Breast epithelium (tissue), 4 donors: ENCODE measurements at regions not wholly inside any gene's neighbourhood (a gene's known extent, or its start where the extent isn't known, plus 50 kb on each side); places are given as distances from the start of the nearest gene placed in this dataset.

ENCODE experiments used
- DNase-seq, 2 donors: peaks; one replicate each; pipeline ENCODE4 v3.0.0-alpha.2; 2019; ENCODE audit warnings: low spot score in 2 of 2
- H3K27ac ChIP-seq, 2 donors: fragments of 200-600 bp; sonication (generic) in 1 of 2; one replicate each; pipeline ENCODE4 v1.5.1; 2016 to 2019; ENCODE audit warnings: mild to moderate bottlenecking in 1 of 2
- H3K27me3 ChIP-seq, 2 donors: fragments of 200-600 bp; sonication (generic) in 1 of 2; one replicate each; pipeline versions ENCODE4 v1.5.1 to v1.6.0; 2017 to 2019; ENCODE audit warnings: control low read depth in 1 of 2, mild to moderate bottlenecking in 1 of 2
- H3K36me3 ChIP-seq: fragments of 200-600 bp; one replicate; pipeline ENCODE4 v1.5.1; 2019
- H3K4me1 ChIP-seq, 2 donors: fragments of 200-600 bp; sonication (generic); one replicate each; pipeline ENCODE4 v1.5.1; 2016 to 2019; ENCODE audit warnings: control low read depth in 1 of 2
- H3K4me3 ChIP-seq, 3 donors: fragments of 200-600 bp; sonication (generic); 1 replicate in 2 of 3; 2 replicates in 1 of 3; pipeline ENCODE4 v1.5.1; 2016 to 2019; ENCODE audit warnings: mild to moderate bottlenecking in 3 of 3, moderate library complexity in 2 of 3
- H3K9me3 ChIP-seq, 2 donors: fragments of 200-600 bp; sonication (generic) in 1 of 2; one replicate each; pipeline ENCODE4 v1.5.1; 2016 to 2019; ENCODE audit warnings: control low read depth in 1 of 2
- POLR2A ChIP-seq: fragments of 450-650 bp; IDR thresholded peaks from one replicate; pipeline ENCODE4 v1.6.1; 2016; ENCODE audit warnings: antibody characterized with exemption, mild to moderate bottlenecking, moderate library complexity
- POLR2AphosphoS5 ChIP-seq, 3 donors: sonication (generic); formaldehyde crosslinking; IDR thresholded peaks; one replicate each; pipeline ENCODE4 v1.6.1; 2017; ENCODE audit warnings: antibody characterized with exemption in 3 of 3
- intact Hi-C: fragments of 100-400 bp; cut with DNase I; formaldehyde crosslinking; loops from one replicate; pipeline ENCODE4 v1.15.1; 2023; ENCODE audit warnings: low total_unique reads
- TF ChIP-seq, protein P1 (sequence below), 3 donors: fragments of 450-650 bp; IDR thresholded peaks; one replicate each; pipeline ENCODE4 v1.5.1; 2016 to 2017; ENCODE audit warnings: antibody characterized with exemption in 3 of 3, mild to moderate bottlenecking in 3 of 3, moderate library complexity in 3 of 3

DNA sequence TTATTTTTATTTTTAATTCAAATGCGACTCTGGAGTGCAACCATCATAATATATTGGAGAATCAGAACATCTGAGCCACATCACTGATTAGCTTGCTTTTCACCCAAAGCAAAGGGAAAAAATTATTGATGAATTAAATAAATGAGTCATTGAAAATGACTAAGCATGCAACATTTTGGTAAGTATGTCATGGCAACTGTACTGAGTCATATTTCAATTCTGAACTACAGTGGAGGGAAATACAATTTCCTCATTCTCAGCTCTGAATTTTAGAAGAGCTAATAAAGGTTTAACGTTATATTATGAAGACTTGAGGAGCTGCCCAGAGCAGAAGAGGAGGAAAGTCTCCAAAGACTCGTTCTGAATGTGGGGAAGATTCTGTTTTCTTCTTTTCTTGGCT is 89.6 kb upstream of the CCDC68 start:
- DNase-seq: no peak
- no peak for TF ChIP-seq POLR2AphosphoS5 (IDR thresholded peaks at IDR 0.05)
- TF ChIP-seq POLR2A: no peak
- TF ChIP-seq, protein P1, sequence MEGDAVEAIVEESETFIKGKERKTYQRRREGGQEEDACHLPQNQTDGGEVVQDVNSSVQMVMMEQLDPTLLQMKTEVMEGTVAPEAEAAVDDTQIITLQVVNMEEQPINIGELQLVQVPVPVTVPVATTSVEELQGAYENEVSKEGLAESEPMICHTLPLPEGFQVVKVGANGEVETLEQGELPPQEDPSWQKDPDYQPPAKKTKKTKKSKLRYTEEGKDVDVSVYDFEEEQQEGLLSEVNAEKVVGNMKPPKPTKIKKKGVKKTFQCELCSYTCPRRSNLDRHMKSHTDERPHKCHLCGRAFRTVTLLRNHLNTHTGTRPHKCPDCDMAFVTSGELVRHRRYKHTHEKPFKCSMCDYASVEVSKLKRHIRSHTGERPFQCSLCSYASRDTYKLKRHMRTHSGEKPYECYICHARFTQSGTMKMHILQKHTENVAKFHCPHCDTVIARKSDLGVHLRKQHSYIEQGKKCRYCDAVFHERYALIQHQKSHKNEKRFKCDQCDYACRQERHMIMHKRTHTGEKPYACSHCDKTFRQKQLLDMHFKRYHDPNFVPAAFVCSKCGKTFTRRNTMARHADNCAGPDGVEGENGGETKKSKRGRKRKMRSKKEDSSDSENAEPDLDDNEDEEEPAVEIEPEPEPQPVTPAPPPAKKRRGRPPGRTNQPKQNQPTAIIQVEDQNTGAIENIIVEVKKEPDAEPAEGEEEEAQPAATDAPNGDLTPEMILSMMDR (IDR thresholded peaks at IDR 0.05): no peak
- no peak overlapping the region for H3K4me3 ChIP-seq
- intact Hi-C loops: no loop called here
- no peak overlapping the region for H3K27ac ChIP-seq
- no peaks in the 10 kb centered on the region for H3K4me1 ChIP-seq
- H3K27me3 ChIP-seq: no peaks in the 10 kb centered on the region
- no peaks in the 10 kb centered on the region for H3K36me3 ChIP-seq
- H3K9me3 ChIP-seq: no peaks in the 10 kb centered on the region

DNA sequence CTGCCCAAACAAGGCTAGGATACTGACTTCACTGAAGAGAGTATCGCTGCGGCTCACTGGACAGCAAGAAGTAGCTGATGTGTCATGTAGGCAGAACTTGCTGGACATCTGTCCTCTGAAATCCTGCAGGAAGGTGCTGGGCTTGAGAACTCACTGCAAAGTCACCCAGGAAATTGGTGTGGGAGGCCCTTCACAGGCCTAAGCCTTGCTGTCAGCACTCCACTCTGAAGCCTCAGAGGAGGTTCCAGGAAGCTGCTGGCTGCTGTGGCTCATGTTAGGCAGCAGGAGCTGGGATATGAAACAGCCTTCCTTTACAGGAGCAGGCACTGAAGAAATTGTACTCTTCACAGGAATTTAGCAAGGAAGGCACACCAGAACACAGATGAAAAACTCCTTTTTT is 88.3 kb upstream of the CCDC68 start:
- no peak overlapping the region for H3K4me3 ChIP-seq
- H3K36me3 ChIP-seq: no peaks in the 10 kb centered on the region
- DNase-seq: no peak
- no peak overlapping the region for H3K27ac ChIP-seq
- no peaks in the 10 kb centered on the region for H3K27me3 ChIP-seq
- intact Hi-C loops: no loop called here
- TF ChIP-seq POLR2A (no peak), POLR2AphosphoS5 (IDR thresholded peaks at IDR 0.05) (no peak)
- TF ChIP-seq, protein P1 (IDR thresholded peaks at IDR 0.05): no peak
- no peaks in the 10 kb centered on the region for H3K9me3 ChIP-seq
- H3K4me1 ChIP-seq: no peaks in the 10 kb centered on the region

DNA sequence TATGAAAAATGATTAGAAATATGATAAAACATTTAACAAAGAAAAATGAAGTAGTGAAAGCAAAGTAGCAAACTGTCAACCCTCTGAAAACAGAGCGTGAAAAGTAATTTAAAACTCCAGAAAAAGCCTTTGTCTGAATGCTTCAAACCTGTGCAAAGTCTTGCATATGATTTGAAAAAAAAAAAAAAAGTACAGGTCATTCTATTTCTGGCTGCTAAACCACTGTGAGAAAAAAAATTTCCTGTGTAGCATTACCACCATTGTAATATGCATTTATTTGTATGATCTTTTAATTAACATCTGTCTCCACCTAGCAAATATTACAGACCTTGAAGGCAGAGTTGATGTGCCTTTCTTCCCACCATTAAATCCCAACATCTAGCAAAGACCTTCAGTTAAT is 82.1 kb upstream of the CCDC68 start:
- Histone ChIP-seq H3K4me1 (no peaks in the 10 kb centered on the region), H3K27me3 (no peaks in the 10 kb centered on the region)

DNA sequence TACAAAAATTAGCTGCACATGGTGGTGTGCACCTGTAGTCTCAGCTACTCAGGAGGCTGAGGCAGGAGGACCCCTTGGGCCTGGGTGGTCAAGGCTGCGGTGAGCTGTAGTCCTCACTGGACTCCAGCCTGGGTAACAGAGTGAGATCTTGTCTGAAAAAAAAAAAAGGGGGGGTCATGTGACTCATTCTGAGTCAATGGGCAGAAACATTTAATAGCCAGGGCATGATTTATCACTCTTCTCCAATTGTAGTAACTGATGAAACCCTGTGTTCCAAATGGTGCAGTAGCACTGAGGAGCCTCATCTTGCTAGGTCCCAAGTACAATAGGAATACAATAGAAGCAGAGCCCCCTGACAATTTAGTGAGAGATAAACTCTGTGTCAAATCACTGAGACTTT is 78.9 kb upstream of the CCDC68 start:
- intact Hi-C loops: no loop called here
- H3K4me3 ChIP-seq: no peak overlapping the region

More for the DNA sequence above, 82.1 kb upstream of the CCDC68 start:
- TF ChIP-seq POLR2A: no peak
- TF ChIP-seq, protein P1 (IDR thresholded peaks at IDR 0.05): no peak
- TF ChIP-seq POLR2AphosphoS5 (IDR thresholded peaks at IDR 0.05): no peak
- Histone ChIP-seq H3K4me3 (no peak overlapping the region), H3K9me3 (no peaks in the 10 kb centered on the region), H3K36me3 (no peaks in the 10 kb centered on the region), H3K27ac (no peak overlapping the region)
- intact Hi-C loops: no loop called here
- no peak for DNase-seq

DNA sequence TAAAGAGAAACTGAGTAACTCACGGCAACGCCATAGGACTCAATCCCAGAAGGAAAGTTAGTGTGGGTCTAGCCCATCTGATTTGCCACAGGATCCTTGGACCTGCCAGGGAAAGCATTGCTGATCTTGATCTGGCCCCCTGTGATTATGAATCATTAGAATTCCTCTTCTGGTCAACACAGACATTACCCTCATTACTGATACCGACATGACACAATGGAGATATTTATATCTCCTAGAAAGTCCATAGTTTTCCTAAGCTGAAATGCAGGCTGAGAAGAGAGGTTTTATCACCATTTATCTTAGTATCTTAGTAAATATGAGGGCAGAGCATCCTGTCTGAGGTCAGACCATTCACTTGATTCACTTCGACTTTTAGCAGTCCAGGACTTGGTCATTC is 75.5 kb upstream of the CCDC68 start:
- no peak for TF ChIP-seq POLR2A
- H3K36me3 ChIP-seq: no peaks in the 10 kb centered on the region
- no peaks in the 10 kb centered on the region for H3K9me3 ChIP-seq
- no peaks in the 10 kb centered on the region for H3K27me3 ChIP-seq
- H3K27ac ChIP-seq: no peak overlapping the region
- intact Hi-C loops: no loop called here
- no peak overlapping the region for H3K4me3 ChIP-seq
- no peaks in the 10 kb centered on the region for H3K4me1 ChIP-seq
- DNase-seq: no peak

More for the DNA sequence above, 78.9 kb upstream of the CCDC68 start:
- Histone ChIP-seq H3K27me3 (no peaks in the 10 kb centered on the region), H3K4me1 (no peaks in the 10 kb centered on the region), H3K9me3 (no peaks in the 10 kb centered on the region), H3K27ac (no peak overlapping the region), H3K36me3 (no peaks in the 10 kb centered on the region)
- DNase-seq: no peak
- TF ChIP-seq POLR2AphosphoS5 (IDR thresholded peaks at IDR 0.05) (no peak), POLR2A (no peak)

DNA sequence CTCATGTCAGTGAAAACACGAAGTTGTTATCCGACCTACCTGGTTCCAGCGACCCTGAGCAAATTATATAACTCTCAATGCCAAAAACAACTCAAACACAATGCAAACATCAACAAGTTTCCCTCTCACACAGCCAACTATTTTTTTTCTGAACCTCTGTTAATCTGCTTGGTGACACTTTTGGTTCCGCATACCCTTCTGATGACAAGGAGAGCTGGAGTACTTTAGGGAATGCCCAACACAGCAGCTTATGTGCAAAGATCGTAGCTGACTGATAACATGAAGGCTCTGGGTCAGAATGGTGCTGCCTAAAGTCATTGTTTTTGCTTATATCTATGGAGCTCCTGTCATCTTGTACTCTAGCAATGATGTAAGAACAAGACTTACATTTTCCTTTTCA is 72.7 kb upstream of the CCDC68 start:
- Histone ChIP-seq H3K4me3 (no peak overlapping the region), H3K27me3 (no peaks in the 10 kb centered on the region), H3K27ac (no peak overlapping the region), H3K4me1 (no peaks in the 10 kb centered on the region), H3K36me3 (no peaks in the 10 kb centered on the region), H3K9me3 (no peaks in the 10 kb centered on the region)
- TF ChIP-seq, protein P1 (IDR thresholded peaks at IDR 0.05): no peak
- TF ChIP-seq POLR2AphosphoS5 (IDR thresholded peaks at IDR 0.05) (no peak), POLR2A (no peak)
- no peak for DNase-seq
- intact Hi-C loops: no loop called here
